ENCODE measurements at regions not wholly inside any gene's neighbourhood (a gene's known extent, or its start where the extent isn't known, plus 50 kb on each side); places are given as distances from the start of the nearest gene placed in this dataset.
A peak's percentile ranks its signal among the peaks of the same experiment; 100 is the strongest.
"Not testable (repeated sequence)": the region's sequence is repeated elsewhere in the genome, so short reads cannot be mapped to it uniquely, and the experiment has no call there.

DNA sequence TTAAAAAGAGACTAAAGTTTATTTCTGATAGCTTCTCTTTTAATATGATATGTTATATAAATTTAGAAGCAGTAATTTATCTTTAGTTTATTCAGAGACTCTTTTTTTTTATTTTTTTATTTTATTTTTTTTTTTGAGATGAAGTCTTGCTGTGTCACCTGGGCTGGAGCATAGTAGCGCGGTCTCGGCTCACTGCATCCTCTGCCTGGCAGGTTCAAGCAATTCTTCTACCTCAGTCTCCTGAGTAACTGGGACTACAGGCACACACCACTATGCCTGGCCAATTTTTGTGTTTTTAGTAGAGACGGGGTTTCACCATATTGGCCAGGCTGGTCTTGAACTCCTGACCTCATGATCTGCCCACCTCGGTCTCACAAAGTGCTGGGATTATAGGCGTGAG, 89.6 kb downstream of the DISP1 start:
- no peak for DNase-seq
- H3K9me3 ChIP-seq: no peaks in the 10 kb centered on the region
- no peaks in the 10 kb centered on the region for H3K27me3 ChIP-seq
- no peaks in the 10 kb centered on the region for H3K36me3 ChIP-seq
- intact Hi-C loops (cut with DNase I): no loop called here
- H3K4me1 ChIP-seq: no peaks in the 10 kb centered on the region
- no peak overlapping the region for H3K27ac ChIP-seq
- TF ChIP-seq, protein P1, sequence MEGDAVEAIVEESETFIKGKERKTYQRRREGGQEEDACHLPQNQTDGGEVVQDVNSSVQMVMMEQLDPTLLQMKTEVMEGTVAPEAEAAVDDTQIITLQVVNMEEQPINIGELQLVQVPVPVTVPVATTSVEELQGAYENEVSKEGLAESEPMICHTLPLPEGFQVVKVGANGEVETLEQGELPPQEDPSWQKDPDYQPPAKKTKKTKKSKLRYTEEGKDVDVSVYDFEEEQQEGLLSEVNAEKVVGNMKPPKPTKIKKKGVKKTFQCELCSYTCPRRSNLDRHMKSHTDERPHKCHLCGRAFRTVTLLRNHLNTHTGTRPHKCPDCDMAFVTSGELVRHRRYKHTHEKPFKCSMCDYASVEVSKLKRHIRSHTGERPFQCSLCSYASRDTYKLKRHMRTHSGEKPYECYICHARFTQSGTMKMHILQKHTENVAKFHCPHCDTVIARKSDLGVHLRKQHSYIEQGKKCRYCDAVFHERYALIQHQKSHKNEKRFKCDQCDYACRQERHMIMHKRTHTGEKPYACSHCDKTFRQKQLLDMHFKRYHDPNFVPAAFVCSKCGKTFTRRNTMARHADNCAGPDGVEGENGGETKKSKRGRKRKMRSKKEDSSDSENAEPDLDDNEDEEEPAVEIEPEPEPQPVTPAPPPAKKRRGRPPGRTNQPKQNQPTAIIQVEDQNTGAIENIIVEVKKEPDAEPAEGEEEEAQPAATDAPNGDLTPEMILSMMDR (IDR thresholded peaks at IDR 0.05): no peak
- TF ChIP-seq POLR2A (IDR thresholded peaks at IDR 0.05): no peak
- H3K4me3 ChIP-seq: no peak overlapping the region
- ATAC-seq: no peak
- WGBS (ENCODE audit: insufficient coverage, low coverage, low lambda C conversion rate, missing lambda C conversion rate): 97% methylated on average over 6 of the region's 6 CpGs

DNA sequence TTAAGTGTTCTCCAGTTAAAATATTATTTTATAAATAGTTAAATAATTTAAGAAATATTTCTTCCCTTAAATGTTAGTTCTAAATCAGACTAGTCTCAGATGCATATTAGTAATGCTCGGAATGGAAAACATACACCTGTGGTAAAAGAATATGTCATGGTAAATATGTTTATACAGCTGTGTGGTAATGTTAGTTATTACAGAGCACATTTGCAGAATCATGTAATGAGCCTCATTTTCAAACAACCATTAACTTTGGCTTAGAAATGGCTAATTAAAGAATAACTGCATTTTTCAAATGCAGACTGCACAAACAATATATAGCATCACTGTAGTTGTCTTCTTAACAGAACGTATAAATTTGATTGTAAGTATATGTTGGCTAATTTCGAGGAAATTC, 90.3 kb downstream of the DISP1 start:
- H3K4me3 ChIP-seq: no peak overlapping the region
- no peaks in the 10 kb centered on the region for H3K4me1 ChIP-seq
- no peak for DNase-seq
- TF ChIP-seq POLR2A (IDR thresholded peaks at IDR 0.05): no peak
- TF ChIP-seq, protein P1 (IDR thresholded peaks at IDR 0.05): no peak
- no peak for ATAC-seq
- H3K36me3 ChIP-seq: no peaks in the 10 kb centered on the region
- no peaks in the 10 kb centered on the region for H3K9me3 ChIP-seq
- H3K27ac ChIP-seq: no peak overlapping the region
- 89% methylated on average over 3 of the region's 3 CpGs for WGBS (ENCODE audit: insufficient coverage, low coverage, low lambda C conversion rate, missing lambda C conversion rate)
- intact Hi-C loops (cut with DNase I): no loop called here
- no peaks in the 10 kb centered on the region for H3K27me3 ChIP-seq

DNA sequence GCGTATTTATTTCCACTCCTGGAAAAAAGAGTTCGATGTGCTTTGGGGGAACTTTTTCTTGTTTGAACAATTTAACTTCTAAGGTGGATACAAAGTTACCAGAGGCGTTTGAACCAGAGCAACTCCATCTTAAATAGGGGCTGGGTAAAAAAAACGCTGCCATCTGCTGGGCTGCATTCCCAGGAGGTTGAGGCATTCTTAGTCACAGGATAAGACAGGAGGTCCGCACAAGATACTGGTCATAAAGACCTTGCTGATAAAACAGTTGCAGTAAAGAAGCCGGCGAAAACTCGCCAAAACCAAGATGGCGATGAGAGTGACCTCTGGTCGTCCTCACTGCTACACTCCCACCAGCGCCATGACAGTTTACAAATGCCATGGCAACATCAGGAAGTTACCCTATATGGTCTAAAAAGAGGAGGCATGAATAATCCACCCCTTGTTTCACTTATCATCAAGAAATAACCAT, 91.5 kb downstream of the DISP1 start:
- H3K27me3 ChIP-seq; H3K9me3 ChIP-seq; H3K27ac ChIP-seq; H3K4me3 ChIP-seq; ATAC-seq; H3K36me3 ChIP-seq; H3K4me1 ChIP-seq; intact Hi-C loops (cut with DNase I); DNase-seq: not testable (repeated sequence)
- 92% methylated on average over 11 of the region's 11 CpGs for WGBS (ENCODE audit: insufficient coverage, low coverage, low lambda C conversion rate, missing lambda C conversion rate)

DNA sequence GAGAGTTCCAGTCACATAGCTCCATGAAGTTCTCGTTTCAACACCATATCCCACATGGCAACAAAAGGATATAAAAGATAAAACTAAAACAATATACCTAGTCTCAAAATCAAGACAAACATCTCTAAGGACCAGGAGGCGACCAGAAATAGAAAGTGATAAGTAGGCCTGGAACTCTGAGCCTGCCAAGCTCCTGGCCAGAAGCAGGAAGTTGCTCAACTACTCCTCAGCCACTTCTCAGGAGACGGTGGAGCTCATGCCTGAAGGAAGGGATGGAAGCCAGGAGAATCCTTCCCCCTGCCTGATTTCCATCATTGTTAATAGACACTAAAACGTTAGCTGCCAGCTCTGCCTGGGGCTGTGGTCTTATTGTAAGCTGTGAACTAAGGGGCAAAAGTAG, 94.7 kb downstream of the DISP1 start:
- Histone ChIP-seq H3K27me3 (no peaks in the 10 kb centered on the region), H3K9me3 (no peaks in the 10 kb centered on the region), H3K27ac (no peak overlapping the region), H3K4me3 (no peak overlapping the region), H3K36me3 (no peaks in the 10 kb centered on the region), H3K4me1 (no peaks in the 10 kb centered on the region)
- intact Hi-C loops (cut with DNase I): no loop called here
- 54% methylated on average over 4 of the region's 4 CpGs for WGBS (ENCODE audit: insufficient coverage, low coverage, low lambda C conversion rate, missing lambda C conversion rate)
- no peak for DNase-seq
- TF ChIP-seq, protein P1 (IDR thresholded peaks at IDR 0.05): no peak
- TF ChIP-seq POLR2A (IDR thresholded peaks at IDR 0.05): no peak
- peak in 3 of 4 donors; percentile 29 to 33 (median 32) for ATAC-seq

DNA sequence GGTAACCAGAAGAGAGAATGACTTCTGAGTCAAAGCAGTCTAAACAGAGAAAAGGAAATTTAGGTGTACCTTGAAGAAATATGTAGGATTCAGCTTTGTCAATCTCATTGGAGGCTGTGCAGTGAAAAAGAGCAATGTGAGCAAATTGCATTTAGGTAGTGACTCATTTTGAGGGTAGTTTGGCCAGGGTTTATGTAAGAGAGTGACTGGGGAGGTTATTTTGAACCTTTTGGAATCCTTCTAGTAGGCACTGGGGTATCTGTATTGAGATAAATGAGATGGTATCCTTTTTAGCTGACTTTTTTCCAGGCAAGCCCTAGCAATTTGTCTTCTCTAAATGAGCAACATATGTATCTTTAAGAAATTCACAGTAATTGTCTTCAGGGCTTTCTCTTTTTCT, 95.9 kb downstream of the DISP1 start:
- TF ChIP-seq, protein P1 (IDR thresholded peaks at IDR 0.05): no peak
- TF ChIP-seq POLR2A (IDR thresholded peaks at IDR 0.05): no peak
- no peak for DNase-seq

More for the DNA sequence above, 95.9 kb downstream of the DISP1 start:
- Histone ChIP-seq H3K36me3 (no peaks in the 10 kb centered on the region), H3K9me3 (no peaks in the 10 kb centered on the region), H3K4me3 (no peak overlapping the region), H3K27ac (no peak overlapping the region), H3K4me1 (no peaks in the 10 kb centered on the region), H3K27me3 (no peaks in the 10 kb centered on the region)
- no peak for ATAC-seq
- intact Hi-C loops (cut with DNase I): no loop called here

All from right lobe of liver (tissue), 6 donors.